GM18909 (cell line): ENCODE measurements at regions not wholly inside any gene's neighbourhood (a gene's known extent, or its start where the extent isn't known, plus 50 kb on each side); places are given as distances from the start of the nearest gene placed in this dataset.
"Not testable (repeated sequence)": the region's sequence is repeated elsewhere in the genome, so short reads cannot be mapped to it uniquely, and the experiment has no call there.

Experiments
- ATAC-seq: cut with Tn5 transposase; IDR thresholded peaks from one replicate; pipeline ENCODE4 v1.9.1; 2021; ENCODE audit warnings: mild to moderate bottlenecking; ENCODE audit not compliant: unreplicated experiment, poor library complexity

GRCh38 chr13:50527612-50528509 lies 315.6 kb downstream of the DLEU7 start:
- no peak for ATAC-seq

DNA sequence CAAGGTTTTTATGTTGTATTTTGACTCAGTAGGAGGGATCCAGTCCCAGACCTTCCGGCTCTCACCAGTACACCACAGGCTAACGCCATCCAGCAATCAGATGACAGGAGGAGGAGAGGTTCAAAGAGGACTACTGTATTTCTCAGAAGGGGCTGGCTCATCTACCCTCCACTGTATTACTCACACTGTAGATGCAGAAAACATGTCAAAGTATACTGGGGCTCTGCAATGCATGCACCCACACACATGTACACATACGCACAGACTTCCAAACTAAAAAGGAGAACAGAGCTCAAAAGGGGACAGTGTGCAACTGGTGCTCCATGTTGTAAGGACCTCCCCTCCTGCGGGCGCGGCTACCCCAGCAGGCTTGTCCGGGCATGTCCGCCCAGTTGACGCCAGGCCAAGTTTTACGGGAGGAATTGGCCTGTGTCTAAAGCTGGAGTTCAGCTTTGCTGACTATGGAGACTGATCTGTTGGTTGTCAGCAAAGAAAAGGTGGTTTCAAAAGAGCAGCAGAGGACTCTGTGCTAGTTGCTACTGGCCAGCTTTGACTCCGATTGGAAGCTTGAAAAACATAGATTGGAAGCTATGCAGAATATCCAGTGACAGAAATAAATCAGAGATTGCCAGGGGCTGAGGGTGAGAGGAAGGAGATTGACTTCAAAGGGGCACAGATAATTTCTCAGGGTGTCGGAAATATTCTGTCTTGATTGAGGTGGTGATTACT lies 314.2 kb downstream of the DLEU7 start:
- ATAC-seq = no peak

DNA sequence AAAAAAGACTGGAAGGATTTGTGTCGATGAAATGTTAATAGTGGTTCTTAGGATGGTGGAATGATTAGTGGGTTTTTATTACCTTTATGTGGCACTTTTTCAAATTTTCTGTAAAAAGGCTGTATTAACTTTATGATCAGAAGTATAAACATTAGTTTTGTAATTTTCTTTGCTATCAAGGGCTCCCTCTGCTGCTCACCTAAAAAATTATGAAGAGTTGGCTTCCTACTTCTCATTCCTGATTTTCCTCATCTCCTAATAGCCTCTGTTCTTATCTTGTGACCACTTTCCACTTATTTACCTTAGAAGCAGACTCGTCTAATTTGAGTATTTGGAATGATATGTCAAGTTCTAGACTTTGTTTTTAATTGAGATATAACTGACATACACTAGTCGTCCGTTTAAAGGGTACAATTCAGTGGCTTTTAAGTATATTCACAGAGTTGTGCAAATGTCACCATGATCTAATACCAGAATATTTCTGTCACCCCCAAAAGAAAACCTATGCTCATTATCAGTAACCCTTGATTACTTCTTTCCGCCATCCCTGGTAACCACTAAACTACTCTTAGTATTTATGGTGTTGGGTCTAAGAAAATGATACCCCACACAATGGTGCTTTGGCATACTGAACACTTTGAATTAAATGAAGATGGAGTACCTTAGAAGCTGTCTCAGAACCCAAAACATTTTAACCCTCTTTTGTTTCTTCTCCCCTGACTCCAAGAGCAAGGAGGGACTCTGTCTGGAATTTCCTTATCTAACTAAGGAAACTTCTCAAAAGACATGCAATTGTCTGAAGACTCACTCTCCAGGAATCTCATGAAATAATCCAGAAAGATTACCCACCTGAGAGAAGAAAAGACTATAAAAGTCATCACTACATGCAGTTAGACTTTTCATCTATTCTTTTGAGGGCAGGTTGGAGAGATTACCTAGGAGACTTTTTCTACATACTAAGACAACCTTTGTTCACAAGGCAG lies 311.3 kb downstream of the DLEU7 start:
- ATAC-seq = no peak

- ATAC-seq = no peak
These were observed 308.4 kb downstream of the DLEU7 start for GRCh38 chr13:50535050-50535449.

DNA sequence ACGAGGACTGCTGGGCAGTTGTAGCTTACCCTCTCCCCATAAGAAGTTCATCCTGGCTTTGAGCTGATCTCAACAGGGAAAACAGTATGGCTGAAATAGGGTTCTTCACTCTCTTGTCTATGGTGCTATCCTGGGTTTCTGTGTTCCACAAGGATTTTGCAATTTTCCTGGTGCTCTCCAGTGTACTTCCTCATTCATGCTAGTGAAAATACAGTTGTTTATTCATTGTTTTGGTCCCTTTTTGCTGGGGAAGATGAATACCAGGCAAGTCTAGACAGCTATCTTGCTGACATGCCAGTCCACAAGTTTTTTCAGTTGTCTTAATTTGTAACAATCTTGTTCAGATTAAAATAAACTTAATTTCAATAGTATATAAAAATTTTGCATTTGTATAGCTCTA lies 306.5 kb downstream of the DLEU7 start:
- no peak for ATAC-seq

GRCh38 chr13:50539791-50540530 lies 303.5 kb downstream of the DLEU7 start:
- no peak for ATAC-seq

DNA sequence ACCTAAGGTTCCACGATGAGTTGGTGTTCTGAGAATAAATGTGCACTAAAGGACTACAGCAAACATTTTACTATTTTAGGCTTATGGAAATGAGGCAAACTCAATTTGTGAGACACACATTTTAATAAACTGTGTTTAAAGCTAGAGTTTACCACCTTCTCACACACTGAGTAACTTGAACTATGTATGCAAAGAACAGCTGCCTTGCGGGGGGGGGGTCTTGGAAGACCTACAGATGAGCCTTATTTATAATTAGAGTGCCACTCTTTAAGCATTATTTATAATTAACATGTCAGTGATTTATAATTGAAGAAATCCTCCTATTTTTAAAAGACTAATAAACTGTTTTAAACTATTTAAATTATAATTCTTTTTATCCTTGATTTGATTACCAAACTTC lies 300.4 kb downstream of the DLEU7 start:
- no peak for ATAC-seq

- ATAC-seq = no peak
These were observed 299.7 kb downstream of the DLEU7 start for GRCh38 chr13:50543782-50544181.

DNA sequence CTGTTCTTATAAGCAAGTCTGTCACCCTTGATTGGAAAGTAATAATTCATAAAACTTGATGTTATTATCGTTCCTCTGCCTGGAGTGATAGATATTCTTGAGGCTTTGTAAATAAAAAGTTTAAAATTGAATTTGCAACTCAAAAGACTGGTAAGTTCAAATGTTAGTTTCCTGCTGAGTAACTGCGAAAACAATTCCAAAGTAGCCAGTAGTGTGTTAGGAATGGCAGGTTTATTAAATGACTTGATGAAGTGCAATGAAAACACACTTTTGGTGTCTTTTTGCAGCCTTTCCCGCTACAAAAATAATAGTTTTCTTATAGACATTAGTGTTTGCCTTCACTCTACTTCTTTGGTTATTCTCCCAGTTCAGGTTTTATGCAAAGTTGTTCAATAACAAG lies 299.3 kb downstream of the DLEU7 start:
- no peak for ATAC-seq

- not testable (repeated sequence) for ATAC-seq
These were observed 296.3 kb downstream of the DLEU7 start for GRCh38 chr13:50547175-50547574.

DNA sequence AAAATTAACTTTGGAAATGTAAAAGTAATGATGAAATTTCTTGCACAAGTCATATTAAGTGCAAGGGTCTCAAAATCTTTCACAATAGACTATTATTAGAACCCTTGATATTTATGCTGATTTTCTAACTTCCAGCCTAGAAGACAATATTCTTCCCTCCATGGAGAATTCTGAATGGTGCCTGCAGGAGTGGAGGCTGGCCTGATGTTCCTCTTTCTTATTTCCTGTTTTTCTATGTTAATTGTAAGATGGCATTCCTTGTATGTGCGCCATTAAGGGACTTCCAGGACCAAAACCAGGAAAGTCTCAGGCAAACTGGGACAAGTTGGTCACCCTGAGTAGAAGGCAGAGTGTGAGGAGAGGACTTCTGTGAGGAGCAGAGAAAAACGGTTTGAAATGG lies 294.9 kb downstream of the DLEU7 start:
- no peak for ATAC-seq

DNA sequence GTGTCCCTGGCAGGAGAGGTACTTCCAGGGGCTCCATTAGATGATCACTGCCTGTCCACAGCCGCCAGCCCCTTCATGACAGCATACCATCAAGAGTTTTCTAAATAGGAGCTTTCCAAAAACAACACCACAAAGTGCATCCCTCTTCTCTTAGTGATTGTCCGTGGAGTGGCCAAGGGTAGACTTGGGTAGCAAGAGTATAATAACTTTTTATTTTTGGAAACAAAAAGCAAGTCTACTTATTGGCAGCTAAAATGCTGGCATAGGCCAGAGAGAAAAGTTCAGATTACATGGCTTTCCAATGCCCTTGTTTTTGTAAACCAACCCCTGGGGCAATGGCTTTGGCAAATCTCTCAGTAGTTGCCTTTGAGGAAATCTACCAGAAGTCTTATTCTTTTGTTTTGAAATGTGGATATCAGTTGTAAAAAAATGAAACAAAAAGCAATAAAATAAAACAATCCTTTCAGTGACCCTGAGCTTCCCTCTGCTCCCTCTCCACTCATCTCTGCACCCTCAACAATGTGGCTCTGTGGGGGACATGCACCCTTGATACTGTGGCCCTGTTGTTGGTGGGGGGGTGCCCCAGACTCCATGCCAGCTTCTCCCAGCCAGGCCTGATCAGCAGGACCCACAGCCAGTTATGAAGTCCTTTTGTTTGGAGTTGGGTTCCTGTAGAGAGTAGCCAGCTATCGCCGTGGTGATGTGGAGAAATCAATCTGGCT lies 294.1 kb downstream of the DLEU7 start:
- ATAC-seq = no peak

GRCh38 chr13:50550151-50550550 lies 293.3 kb downstream of the DLEU7 start:
- no peak for ATAC-seq

GRCh38 chr13:50552424-50552966 lies 291.0 kb downstream of the DLEU7 start:
- ATAC-seq = no peak

DNA sequence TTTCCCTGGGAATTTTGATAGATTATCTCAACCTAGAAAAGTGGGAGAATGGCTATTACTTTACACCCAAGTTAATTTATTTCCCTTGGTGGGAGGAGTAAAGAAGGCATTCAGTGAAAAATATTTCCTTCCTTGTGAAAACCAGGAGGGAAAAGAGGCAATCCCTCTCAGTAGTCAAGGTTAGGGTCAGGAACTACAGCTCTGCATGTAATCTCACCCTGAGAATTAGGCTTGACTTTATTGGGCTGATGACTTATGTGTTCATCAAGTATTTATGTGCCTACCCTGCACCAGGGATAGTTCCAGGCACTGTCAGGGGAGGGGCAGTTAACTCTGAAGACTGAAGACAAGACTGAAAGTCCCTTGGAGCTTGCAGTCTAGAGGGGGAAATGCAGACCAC lies 281.8 kb downstream of the DLEU7 start:
- no peak for ATAC-seq

DNA sequence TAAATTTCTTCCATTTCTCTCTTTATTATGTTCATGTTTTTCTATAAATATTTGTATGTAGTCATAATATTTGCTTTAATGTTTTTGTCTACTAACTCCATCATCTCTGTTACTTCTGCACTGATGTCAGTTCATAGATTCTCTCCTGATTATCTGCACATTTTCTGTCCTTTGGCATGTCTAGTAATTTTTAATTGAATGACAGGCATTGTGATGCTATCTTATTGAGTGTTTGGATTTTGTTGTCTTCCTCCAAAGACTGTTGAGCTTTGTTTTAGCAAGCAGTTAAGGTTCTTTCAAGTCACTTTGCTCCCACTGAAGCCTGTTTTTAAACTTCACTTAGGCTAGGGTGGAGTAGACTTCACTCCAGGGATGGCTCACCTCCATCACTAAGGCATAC lies 276.8 kb downstream of the DLEU7 start:
- no peak for ATAC-seq

DNA sequence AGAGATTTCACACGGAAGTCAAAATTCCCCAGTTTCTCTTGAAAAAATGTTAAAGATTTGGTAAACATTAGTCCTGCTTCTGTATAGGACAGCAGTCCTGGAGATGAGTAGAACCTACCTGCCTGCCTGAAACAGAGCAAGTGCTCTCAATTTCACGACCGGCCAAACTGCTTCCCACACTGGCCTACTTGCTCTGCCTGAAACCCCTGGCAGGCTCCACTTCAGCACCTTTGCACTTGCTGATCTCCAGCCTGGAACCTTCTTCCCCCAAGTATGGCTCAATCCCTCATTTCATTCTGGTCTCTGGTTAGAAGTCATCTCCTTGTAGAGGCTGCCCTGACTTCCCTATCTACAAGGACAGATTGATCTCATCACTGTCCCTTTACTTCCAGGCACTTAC lies 271.4 kb downstream of the DLEU7 start:
- ATAC-seq = no peak

- ATAC-seq = no peak
These were observed 270.4 kb downstream of the DLEU7 start for GRCh38 chr13:50573066-50573465.

- ATAC-seq = no peak
These were observed 268.8 kb downstream of the DLEU7 start for GRCh38 chr13:50574731-50575130.
